ENCODE measurements at regions not wholly inside any gene's neighbourhood (a gene's known extent, or its start where the extent isn't known, plus 50 kb on each side); places are given as distances from the start of the nearest gene placed in this dataset.
"Not testable (repeated sequence)": the region's sequence is repeated elsewhere in the genome, so short reads cannot be mapped to it uniquely, and the experiment has no call there.

GRCh38 chrX:125255759-125256158, 63.9 kb upstream of the TEX13C start:
- H3K36me3 ChIP-seq (ENCODE audit: control insufficient read depth in 1 of 2, insufficient read depth in 2 of 2, low read length in 2 of 2); H3K9me3 ChIP-seq (ENCODE audit: control insufficient read depth in 1 of 2, low read length in 2 of 2); H3K4me1 ChIP-seq (ENCODE audit: control insufficient read depth in 1 of 2, insufficient read depth in 2 of 2, low read length in 2 of 2); H3K27ac ChIP-seq (ENCODE audit: low read length); H3K27me3 ChIP-seq (ENCODE audit: low read depth, low read length); H3K4me3 ChIP-seq (ENCODE audit: low read depth in 1 of 2, low read length in 2 of 2): not testable (repeated sequence)

DNA sequence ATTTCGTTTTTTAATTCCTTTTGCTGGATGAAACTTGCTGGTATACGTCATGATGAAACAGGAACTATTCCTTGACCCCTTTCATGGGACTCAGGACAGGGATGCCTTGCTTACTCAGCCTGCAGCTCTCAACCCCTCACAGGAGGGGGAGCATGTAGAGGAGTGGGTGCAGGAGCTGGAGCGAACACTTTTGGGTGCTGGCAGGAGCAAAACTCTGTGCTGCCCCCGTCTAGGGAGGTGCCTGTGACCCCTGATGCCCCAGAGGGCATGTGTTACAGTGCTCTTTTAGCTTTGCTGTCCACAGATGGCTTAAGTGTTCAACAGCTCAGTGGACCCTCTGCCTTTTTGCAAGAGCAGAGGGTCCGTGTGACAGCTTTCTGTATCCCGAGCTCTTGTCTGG, 56.8 kb upstream of the TEX13C start:
- no peaks in the 10 kb centered on the region for H3K27me3 ChIP-seq (ENCODE audit: low read depth, low read length)
- no peak overlapping the region for H3K27ac ChIP-seq (ENCODE audit: low read length)
- no peaks in the 10 kb centered on the region for H3K4me1 ChIP-seq (ENCODE audit: control insufficient read depth in 1 of 2, insufficient read depth in 2 of 2, low read length in 2 of 2)
- H3K36me3 ChIP-seq (ENCODE audit: control insufficient read depth in 1 of 2, insufficient read depth in 2 of 2, low read length in 2 of 2): no peaks in the 10 kb centered on the region
- peaks cover 0 to 4% of the 10 kb centered on the region in 2 donors for H3K9me3 ChIP-seq (ENCODE audit: control insufficient read depth in 1 of 2, low read length in 2 of 2)
- no peak overlapping the region for H3K4me3 ChIP-seq (ENCODE audit: low read depth in 1 of 2, low read length in 2 of 2)

- Histone ChIP-seq H3K4me3 (ENCODE audit: low read depth in 1 of 2, low read length in 2 of 2) (no peak overlapping the region), H3K9me3 (ENCODE audit: control insufficient read depth in 1 of 2, low read length in 2 of 2) (peaks cover 0 to 4% of the 10 kb centered on the region in 2 donors), H3K4me1 (ENCODE audit: control insufficient read depth in 1 of 2, insufficient read depth in 2 of 2, low read length in 2 of 2) (no peaks in the 10 kb centered on the region), H3K27ac (ENCODE audit: low read length) (no peak overlapping the region), H3K36me3 (ENCODE audit: control insufficient read depth in 1 of 2, insufficient read depth in 2 of 2, low read length in 2 of 2) (no peaks in the 10 kb centered on the region), H3K27me3 (ENCODE audit: low read depth, low read length) (no peaks in the 10 kb centered on the region)
Observed at GRCh38 chrX:125266153-125266660, 53.5 kb upstream of the TEX13C start.
